Activated naive CD8-positive, alpha-beta T cell (primary cell): ENCODE measurements at regions not wholly inside any gene's neighbourhood (a gene's known extent, or its start where the extent isn't known, plus 50 kb on each side); places are given as distances from the start of the nearest gene placed in this dataset.

Source experiments
- H3K27ac Mint-ChIP-seq: one replicate; pipeline ENCODE4 v1.8.0; 2021; ENCODE audit warnings: mixed read lengths
- H3K27me3 Mint-ChIP-seq: one replicate; pipeline ENCODE4 v1.8.0; 2021; ENCODE audit warnings: mixed read lengths
- H3K36me3 Mint-ChIP-seq: one replicate; pipeline ENCODE4 v1.8.0; 2021; ENCODE audit warnings: mixed read lengths
- H3K4me1 Mint-ChIP-seq: one replicate; pipeline ENCODE4 v1.8.0; 2021; ENCODE audit warnings: low read depth, mixed read lengths
- H3K4me3 Mint-ChIP-seq: one replicate; pipeline ENCODE4 v1.8.0; 2021; ENCODE audit warnings: mild to moderate bottlenecking, mixed read lengths
- H3K9me3 Mint-ChIP-seq: one replicate; pipeline ENCODE4 v1.8.0; 2021; ENCODE audit warnings: low read depth, mixed read lengths

DNA sequence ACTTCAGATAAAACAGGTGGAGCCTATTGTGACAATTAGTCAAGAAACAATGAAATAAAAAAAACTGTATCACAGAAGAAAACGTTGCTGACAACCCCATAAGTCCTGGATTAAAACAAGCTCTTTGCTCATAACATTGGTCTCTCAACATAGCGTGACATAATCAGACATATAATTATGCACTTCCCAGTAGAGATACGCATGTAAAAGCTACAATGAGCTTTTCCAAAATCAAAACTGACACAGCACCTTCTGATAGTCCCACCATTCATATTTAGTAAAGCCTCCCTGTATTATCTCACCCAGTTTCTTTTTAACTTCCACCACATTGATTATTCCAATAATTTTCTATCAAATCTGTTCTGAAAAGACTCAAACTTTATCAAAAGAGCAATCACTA lies 372.1 kb upstream of the SMIM31 start:
- no peaks in the 10 kb centered on the region for H3K9me3 Mint-ChIP-seq
- H3K36me3 Mint-ChIP-seq: no peaks in the 10 kb centered on the region
- no peak overlapping the region for H3K27ac Mint-ChIP-seq
- no peak overlapping the region for H3K4me3 Mint-ChIP-seq
- peaks cover 26% of the 10 kb centered on the region for H3K27me3 Mint-ChIP-seq
- H3K4me1 Mint-ChIP-seq: peaks cover 1% of the 10 kb centered on the region

DNA sequence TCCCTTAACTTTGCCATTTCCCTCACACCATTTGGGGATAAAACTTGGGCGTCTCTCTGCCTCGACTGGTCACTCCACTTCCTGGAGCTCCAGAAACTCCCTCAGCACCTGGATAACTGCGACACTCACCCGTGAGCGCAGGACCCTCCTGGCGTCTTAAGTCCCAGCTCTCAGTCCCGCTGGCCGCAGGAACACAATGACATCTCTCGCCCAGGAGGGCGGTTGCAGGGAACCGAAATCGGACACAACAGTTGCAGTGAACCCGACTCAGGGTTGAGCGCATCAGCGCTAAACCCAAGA lies 370.9 kb upstream of the SMIM31 start:
- Mint-ChIP-seq H3K27me3 (peaks cover 25% of the 10 kb centered on the region), H3K4me1 (peaks cover 1% of the 10 kb centered on the region), H3K36me3 (no peaks in the 10 kb centered on the region), H3K4me3 (no peak overlapping the region), H3K9me3 (no peaks in the 10 kb centered on the region), H3K27ac (no peak overlapping the region)

DNA sequence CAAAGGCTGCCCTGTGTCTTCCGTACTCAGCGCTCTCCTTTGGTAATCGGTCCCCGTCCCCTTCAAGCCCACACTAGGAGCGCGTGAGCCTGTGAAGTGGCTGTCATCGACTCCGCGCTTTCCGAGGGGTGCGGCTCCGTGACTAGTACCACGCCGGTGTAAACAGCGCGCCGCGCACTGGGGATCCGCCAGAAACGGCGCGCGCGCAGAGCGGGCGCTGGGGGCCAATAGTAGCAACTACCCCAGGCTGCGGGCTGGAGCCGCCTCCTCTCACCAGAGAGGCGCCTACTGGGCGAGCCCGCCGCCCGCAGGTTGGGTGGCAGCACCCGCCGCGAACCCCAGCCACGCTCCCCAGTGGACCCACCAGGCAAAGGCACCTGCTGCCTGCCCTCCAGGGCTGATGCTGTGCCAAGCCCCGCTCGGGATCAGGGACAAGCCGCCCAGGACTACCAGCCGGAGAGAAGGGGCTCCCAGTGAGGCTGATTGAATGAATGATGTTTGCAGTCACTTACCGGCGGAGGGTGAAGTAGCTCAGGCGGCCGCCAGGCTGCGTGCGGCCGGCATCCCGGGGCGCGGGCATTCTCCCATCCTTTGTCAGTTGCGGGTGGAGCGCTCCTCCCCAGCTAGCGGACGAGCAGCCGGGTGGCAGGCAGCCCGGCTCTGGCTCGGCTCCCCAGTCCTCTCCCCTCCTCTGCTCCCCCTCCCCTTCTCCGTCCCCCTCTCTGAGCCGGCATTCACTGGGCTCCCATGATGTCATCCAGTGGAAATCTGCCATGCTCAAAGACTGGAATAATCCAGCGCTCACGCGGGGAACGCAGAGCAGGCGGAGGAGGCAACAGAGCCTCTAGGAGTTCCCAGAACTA lies 370.3 kb upstream of the SMIM31 start:
- Mint-ChIP-seq H3K4me1 (peaks cover 1% of the 10 kb centered on the region), H3K9me3 (no peaks in the 10 kb centered on the region), H3K4me3 (no peak overlapping the region), H3K36me3 (no peaks in the 10 kb centered on the region), H3K27ac (no peak overlapping the region), H3K27me3 (peaks cover 24% of the 10 kb centered on the region)

DNA sequence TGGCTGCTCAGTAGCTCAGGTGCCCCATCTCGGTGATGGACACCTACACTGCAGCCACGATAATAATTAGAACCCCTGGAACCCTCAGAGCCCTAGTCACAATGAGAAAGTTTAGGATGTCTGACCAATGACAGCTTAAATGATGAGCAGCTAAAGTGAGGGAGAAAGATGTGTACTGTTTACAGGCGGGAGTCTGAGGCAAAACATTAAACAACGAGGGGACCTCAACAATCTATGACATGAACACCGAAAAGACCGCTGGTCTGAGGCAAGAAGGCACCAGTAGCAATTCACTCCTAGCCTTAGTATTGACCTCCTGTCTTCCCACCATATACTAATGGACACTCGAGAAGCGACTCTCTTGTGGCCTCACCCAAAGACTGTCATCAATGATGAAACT lies 369.5 kb upstream of the SMIM31 start:
- Mint-ChIP-seq H3K27me3 (peaks cover 23% of the 10 kb centered on the region), H3K36me3 (no peaks in the 10 kb centered on the region), H3K4me1 (peaks cover 1% of the 10 kb centered on the region), H3K4me3 (no peak overlapping the region), H3K27ac (no peak overlapping the region), H3K9me3 (no peaks in the 10 kb centered on the region)

DNA sequence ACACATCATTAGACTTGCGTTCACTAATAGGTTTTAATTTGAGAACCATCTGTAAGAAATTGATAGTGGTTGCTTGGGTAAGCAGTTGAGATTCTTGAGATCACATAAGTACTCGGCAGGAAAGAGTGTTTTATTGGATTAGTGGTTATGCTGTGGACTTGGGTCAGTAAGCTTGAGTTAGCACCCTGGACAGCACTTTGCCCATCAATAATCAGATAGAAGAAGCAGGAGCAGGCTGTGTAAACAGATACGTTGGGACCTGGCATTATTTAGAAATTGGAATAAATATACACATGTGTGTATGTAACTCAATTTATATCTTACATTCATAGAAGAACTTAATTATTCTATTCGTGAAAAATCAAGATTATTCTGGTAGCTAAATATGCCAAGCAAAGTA lies 357.5 kb upstream of the SMIM31 start:
- Mint-ChIP-seq H3K27me3 (peaks cover 2% of the 10 kb centered on the region), H3K4me3 (no peak overlapping the region), H3K36me3 (no peaks in the 10 kb centered on the region), H3K4me1 (no peaks in the 10 kb centered on the region), H3K9me3 (peaks cover 8% of the 10 kb centered on the region), H3K27ac (no peak overlapping the region)

DNA sequence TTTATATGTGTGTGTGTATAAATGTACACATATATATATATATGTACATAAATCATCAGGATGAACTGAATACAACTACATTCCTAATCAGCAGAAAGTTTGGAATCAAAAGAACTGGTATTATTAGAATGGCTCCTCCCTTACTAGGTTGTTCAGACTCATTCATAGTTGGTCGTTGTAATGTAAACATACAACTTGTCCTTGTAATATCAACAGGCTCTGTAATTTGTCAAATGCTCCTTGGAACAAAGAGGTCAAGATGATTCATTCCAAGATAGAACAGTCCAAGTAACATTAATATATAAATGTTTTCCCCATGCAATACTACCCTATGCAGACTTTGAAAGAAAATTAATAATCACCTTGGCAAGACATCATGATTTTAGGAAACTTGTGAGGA lies 351.4 kb upstream of the SMIM31 start:
- Mint-ChIP-seq H3K27ac (no peak overlapping the region), H3K9me3 (peaks cover 8% of the 10 kb centered on the region), H3K36me3 (no peaks in the 10 kb centered on the region), H3K4me3 (no peak overlapping the region), H3K27me3 (peaks cover 2% of the 10 kb centered on the region), H3K4me1 (no peaks in the 10 kb centered on the region)

DNA sequence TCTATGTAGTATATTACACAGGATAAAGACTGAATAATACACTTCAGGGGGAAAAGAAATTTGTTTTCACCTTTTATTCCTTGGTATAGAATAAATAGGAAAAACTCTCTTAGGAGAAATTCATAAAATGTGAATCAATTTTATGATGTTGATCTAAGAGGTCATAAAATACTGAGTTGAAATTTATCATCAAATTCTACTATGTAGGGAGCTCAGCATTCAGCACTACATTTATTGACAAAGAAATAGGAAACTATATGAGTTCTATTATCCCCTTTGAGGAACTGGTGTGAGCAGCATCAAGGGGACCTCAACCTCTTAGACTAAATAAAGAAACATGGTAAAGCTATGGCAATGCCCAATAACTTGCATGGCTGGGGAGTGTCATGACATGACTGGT lies 348.2 kb upstream of the SMIM31 start:
- Mint-ChIP-seq H3K4me1 (no peaks in the 10 kb centered on the region), H3K27ac (no peak overlapping the region), H3K36me3 (no peaks in the 10 kb centered on the region), H3K9me3 (no peaks in the 10 kb centered on the region), H3K4me3 (no peak overlapping the region), H3K27me3 (peaks cover 2% of the 10 kb centered on the region)

DNA sequence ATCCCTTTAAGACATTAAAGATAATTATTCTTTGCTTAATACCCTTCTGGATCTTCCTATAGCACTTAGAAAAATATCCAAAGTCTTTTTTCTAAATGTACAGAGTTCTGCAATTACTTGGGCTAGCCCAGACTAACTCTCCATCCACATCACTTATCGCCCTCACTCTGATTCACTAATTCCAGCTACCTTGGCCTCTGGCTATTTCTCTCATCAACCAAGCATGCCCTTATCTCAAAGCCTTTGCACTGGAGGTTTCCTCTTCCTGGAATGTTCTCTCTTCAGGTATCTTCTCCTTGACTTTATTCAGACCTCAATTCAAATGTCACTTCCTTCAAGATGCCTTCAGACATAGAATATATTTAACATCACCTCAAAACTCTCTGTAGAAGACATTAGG lies 345.1 kb upstream of the SMIM31 start:
- no peak overlapping the region for H3K27ac Mint-ChIP-seq
- no peaks in the 10 kb centered on the region for H3K27me3 Mint-ChIP-seq
- H3K9me3 Mint-ChIP-seq: no peaks in the 10 kb centered on the region
- no peak overlapping the region for H3K4me3 Mint-ChIP-seq
- no peaks in the 10 kb centered on the region for H3K36me3 Mint-ChIP-seq
- H3K4me1 Mint-ChIP-seq: no peaks in the 10 kb centered on the region

DNA sequence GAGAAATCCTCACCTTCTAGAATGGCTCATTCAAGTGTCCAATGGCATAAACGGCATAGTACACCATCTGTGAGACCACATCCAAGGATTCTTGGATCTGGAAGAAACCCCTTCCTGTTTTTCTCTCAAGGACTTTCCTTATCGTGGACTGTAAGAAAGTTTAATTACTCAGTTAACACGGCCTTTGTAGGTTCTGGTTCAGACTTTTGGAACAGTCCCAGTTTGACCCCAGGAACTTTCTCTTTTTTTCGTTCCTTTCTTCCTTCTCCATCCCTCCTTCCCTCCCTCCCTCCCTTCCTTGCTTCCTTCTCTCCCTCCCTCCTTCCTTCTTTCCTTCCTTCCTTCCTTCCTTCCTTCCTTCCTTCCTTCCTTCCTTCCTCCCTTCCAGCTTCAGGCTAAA lies 343.5 kb upstream of the SMIM31 start:
- Mint-ChIP-seq H3K36me3 (no peaks in the 10 kb centered on the region), H3K9me3 (no peaks in the 10 kb centered on the region), H3K27ac (no peak overlapping the region), H3K27me3 (no peaks in the 10 kb centered on the region), H3K4me3 (no peak overlapping the region), H3K4me1 (no peaks in the 10 kb centered on the region)

DNA sequence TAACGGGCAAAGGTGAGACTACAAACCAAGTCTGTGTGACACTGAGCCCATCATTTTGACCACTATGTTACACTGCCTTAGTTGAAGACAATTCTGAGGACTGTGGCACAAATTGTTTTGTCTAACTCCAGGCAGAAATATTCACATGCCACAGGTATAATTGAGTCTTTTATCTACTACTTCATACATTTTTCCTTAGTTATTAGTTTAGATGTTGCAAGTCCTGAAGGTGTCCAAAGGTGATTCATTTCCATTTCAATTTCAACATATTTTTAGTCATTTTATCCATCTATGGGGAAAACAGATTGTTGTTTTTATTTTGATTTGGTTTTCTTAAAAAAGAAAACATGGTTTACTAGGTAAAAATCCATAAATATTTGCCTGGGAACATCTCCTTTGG lies 341.7 kb upstream of the SMIM31 start:
- no peaks in the 10 kb centered on the region for H3K9me3 Mint-ChIP-seq
- H3K4me1 Mint-ChIP-seq: no peaks in the 10 kb centered on the region
- no peak overlapping the region for H3K4me3 Mint-ChIP-seq
- H3K27ac Mint-ChIP-seq: no peak overlapping the region
- H3K36me3 Mint-ChIP-seq: no peaks in the 10 kb centered on the region
- no peaks in the 10 kb centered on the region for H3K27me3 Mint-ChIP-seq

DNA sequence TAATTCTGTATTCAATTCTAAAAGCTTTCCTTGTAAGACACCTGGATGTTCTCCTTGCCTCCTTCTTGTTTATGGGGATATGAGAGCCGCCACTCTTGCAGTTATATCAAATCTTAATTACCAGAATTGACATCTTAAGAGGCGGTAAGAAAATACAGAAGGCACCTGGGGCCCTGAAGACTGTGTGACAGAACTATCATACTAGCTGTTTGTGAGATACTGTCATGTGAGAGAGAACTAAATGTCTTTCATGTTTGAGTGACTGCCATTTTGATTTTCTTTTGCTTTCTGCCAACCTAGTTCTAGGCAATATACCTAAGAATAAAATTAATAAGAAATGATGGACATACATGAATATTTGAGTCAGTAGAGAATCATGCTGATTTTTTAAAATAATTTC lies 340.2 kb upstream of the SMIM31 start:
- no peaks in the 10 kb centered on the region for H3K27me3 Mint-ChIP-seq
- no peak overlapping the region for H3K4me3 Mint-ChIP-seq
- peaks cover 9% of the 10 kb centered on the region for H3K9me3 Mint-ChIP-seq
- H3K4me1 Mint-ChIP-seq: no peaks in the 10 kb centered on the region
- H3K27ac Mint-ChIP-seq: no peak overlapping the region
- H3K36me3 Mint-ChIP-seq: no peaks in the 10 kb centered on the region

DNA sequence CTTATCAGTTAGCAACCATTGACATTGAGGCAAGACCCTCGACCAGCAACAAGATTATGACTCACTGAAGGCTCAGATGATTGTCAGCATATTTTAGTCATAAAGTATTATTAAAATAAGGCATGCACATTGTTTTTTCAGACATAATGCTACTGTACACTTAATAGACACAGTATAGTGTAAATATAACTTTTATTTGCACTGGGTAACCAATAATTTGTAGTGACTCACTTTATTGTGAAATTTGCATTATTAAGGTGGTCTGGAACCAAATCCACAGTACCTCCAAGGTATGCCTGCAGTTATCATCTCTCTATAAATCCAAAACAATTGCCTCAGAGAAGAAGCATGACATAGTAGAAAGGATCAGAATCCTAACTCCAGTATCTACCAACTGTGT lies 330.1 kb upstream of the SMIM31 start:
- no peaks in the 10 kb centered on the region for H3K27me3 Mint-ChIP-seq
- peaks cover 9% of the 10 kb centered on the region for H3K9me3 Mint-ChIP-seq
- no peak overlapping the region for H3K27ac Mint-ChIP-seq
- H3K36me3 Mint-ChIP-seq: no peaks in the 10 kb centered on the region
- H3K4me3 Mint-ChIP-seq: no peak overlapping the region
- no peaks in the 10 kb centered on the region for H3K4me1 Mint-ChIP-seq

DNA sequence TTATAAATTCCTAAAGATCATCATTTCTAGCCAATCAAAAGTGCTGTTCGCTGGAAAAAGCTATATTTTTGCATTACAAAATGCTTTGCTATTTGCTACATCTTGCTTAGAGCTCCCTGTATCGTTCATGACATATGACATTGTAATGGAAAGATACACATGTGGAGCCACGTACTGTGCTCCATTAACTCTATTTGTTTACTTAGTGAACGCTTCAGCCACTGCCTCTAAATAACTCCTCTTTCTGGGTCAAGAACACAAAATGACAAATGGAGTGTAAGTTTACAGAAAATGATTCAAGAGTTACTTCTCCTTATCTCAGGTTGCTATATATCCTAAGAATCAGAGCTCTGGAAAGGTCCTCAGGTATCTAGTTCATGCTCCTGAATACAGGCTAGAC lies 329.1 kb upstream of the SMIM31 start:
- Mint-ChIP-seq H3K27me3 (no peaks in the 10 kb centered on the region), H3K4me1 (no peaks in the 10 kb centered on the region), H3K36me3 (no peaks in the 10 kb centered on the region), H3K4me3 (no peak overlapping the region), H3K27ac (no peak overlapping the region), H3K9me3 (peaks cover 9% of the 10 kb centered on the region)

DNA sequence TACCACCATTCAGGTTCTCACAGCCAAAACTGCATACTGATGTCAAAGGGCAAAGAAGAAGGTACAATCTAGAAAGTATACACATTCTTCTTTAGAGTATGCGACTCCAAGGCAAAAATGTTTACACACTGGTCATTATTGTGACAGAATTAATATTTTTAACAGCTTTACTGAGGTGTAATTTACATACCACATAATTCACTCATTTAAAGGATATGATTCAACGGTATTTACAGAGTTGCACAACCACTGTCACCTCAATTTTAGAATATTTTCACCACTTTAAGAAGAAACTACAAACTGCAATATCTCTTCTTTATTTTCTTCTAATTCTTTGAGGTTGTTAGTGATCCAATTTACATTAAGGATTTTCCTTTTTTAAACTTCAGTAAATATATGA lies 325.4 kb upstream of the SMIM31 start:
- Mint-ChIP-seq H3K4me3 (no peak overlapping the region), H3K27ac (no peak overlapping the region), H3K9me3 (no peaks in the 10 kb centered on the region), H3K4me1 (no peaks in the 10 kb centered on the region), H3K27me3 (no peaks in the 10 kb centered on the region), H3K36me3 (no peaks in the 10 kb centered on the region)

DNA sequence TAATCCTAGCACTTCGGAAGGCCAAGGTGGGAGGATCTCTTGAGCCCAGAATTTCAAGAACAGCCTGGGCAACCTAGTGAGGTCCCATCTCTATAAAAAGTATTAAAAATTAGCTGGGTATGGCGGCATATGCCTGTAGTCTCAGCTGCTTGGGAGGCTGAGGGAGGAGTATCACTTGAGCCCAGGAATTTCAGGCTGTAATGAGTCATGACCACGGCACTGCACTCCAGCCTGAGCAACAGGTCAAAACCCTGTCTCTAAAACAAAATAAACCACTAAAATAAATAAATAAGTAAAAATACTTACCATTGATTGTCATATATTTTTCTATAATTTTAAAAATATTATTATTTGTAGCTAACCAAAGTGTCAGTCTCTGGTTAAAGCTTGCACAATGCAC lies 315.6 kb upstream of the SMIM31 start:
- Mint-ChIP-seq H3K4me1 (no peaks in the 10 kb centered on the region), H3K36me3 (no peaks in the 10 kb centered on the region), H3K27me3 (no peaks in the 10 kb centered on the region), H3K27ac (no peak overlapping the region), H3K9me3 (no peaks in the 10 kb centered on the region), H3K4me3 (no peak overlapping the region)

DNA sequence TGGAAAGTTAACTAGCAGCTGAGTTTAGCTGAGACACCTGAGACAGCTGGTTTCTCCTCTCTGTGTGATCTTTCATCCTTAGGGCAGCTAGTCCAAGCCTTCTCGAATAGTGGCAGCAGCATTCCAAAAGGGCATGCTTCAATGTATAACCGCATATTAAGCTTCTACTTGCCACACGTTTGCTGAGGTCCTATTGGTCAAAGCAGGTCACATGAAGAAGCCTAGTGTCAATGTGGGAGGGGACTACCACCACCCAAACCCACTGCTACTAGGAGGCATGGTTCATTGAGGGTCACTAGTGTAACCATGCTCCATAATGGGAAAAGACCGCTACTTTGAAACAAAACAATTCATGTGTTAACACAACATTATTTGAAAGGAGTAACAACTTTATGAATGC lies 314.9 kb upstream of the SMIM31 start:
- no peaks in the 10 kb centered on the region for H3K4me1 Mint-ChIP-seq
- H3K27me3 Mint-ChIP-seq: no peaks in the 10 kb centered on the region
- no peaks in the 10 kb centered on the region for H3K36me3 Mint-ChIP-seq
- H3K4me3 Mint-ChIP-seq: no peak overlapping the region
- no peak overlapping the region for H3K27ac Mint-ChIP-seq
- H3K9me3 Mint-ChIP-seq: no peaks in the 10 kb centered on the region
